GM21390 (cell line): ENCODE measurements at regions not wholly inside any gene's neighbourhood (a gene's known extent, or its start where the extent isn't known, plus 50 kb on each side); places are given as distances from the start of the nearest gene placed in this dataset.

Experiments used
- ATAC-seq: cut with Tn5 transposase; IDR thresholded peaks from one replicate; pipeline ENCODE4 v1.9.1; 2021; ENCODE audit not compliant: unreplicated experiment

DNA sequence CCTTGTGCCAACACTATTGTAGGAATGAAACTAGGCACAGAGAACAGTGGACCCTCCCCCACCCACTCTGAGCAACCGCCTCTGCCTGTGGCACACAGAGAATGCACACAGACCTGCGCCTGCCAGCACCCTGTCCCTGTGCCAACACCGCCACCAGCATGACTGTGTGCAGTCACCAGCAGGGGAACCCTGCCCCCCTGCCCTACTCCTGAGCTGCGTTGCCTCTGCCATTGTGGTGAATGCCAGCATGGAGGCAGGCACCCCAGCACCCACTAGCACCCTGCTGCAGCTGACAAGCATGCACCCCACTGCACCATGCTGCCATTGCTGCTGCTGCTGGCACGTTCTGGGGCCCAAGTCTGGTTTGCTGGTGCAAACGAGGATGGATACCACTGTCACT, 94.4 kb upstream of the PRLR start:
- ATAC-seq, result no peak

DNA sequence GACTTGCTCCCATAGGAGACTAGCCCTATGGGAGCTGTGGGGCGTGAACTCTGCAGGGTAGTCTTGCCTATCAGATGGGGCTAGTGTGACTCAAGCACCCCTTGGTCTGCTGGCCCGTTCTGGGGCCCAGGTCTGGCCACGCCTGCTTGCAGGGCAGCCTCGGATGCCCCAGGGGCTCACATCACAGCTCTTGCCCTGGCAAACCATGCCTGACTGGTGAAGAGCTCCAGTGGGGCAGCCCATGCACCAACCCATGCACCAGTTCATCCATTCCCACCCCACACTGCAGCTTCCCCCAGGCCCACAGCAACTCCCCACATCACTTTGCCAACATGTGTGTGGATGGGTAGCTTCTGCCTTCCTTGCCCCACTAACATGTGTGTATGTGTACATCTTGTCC, 93.9 kb upstream of the PRLR start:
- ATAC-seq, result no peak

DNA sequence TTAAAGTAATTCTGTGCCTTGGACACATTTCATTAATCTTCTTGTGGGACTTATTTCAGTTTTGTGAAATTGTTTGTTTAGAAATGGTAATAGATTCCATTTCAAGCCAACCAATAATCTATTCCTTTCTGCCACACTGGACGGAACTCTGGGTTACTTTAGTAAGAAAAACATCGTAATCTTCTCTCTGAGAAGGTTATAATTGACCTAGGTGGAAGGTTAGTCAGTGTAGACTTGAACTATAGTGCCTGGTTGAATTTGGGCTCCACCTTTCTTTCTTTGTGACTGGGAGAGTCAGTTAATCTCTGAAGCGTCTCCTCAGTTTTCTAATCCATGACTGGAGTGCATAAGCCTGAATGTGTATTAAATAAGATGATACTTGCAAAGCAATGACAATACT, 89.7 kb upstream of the PRLR start:
- peak; percentile 10 for ATAC-seq

DNA sequence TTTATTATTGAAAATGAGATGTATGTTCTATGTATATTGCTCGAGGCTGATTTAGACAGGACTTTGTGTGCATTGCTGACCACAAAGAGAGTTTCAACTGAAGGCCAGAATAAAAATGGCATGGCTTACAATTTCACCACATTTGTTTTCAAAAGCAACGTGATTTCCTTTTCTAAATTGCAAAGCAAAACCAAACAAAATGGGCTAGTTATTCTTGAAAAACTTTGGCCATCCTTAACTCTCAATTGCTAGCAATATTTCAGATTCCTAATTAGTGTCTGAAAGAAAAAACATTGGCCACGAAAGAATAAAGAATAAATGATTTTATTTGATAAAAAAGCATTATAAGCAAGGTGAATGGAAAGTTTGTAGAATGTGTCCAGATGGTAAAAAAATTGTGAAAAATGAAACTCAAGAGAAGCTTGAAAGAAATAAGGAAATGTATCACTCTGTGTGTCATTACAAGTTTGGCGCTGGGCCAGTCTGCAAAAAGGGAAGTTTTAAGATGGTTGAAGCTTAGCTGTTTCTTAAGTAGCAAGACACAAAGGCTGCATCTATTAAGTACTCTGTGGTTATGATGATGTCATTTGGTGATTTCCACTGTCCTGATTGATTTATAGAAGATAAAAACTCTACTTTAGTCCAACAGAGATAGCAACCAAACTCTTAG, 89.2 kb upstream of the PRLR start:
- peak; percentile 93 for ATAC-seq

DNA sequence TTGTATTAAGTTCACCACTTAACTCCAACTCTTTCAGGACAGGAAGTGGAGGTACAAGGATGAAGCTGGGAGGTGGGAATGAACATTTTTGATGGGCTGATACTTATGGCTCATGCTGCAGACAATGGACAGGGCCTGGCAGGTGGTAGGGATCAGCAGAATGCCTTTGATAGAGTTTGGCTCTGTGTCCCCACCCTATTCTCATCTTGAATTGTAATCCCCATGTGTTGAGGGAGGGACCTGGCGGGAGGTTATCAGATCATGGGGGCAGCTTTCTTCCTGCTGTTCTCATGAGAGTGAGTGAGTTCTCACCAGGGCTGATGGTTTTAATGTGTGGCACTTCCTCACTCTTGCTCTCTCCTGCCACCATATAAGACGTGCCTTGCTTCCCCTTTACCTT, 87.3 kb upstream of the PRLR start:
- no peak for ATAC-seq

DNA sequence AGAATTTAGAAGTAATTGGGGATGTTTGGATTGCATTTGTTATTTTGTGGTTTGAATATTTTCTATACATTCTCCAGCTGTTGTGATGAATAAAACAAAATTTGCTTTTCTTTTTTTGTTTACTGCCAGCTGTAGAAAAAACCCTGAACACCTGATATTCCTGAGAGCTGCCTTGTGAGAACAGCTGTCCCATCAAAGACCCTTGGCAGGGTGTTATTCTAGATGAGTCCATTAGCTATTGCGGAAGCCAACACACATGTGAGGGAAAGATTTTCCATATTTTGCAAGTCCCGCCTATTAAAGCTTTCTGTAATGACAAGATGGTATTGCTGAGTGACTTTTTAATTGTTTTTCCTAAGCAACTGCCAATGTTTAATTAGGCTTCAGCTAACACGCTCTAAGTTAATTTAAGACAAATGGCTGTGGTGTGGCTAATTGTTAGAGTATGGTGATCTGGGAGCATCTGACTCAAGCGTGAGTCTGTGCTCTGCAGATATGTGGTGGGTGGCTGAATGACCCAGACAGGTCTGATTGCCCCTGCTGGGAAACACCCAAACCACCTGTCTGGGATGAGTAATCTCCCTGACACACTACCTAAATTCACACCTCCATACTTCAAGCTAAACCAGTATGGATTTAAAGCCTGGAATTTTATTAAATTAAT, 86.5 kb upstream of the PRLR start:
- ATAC-seq, result no peak

DNA sequence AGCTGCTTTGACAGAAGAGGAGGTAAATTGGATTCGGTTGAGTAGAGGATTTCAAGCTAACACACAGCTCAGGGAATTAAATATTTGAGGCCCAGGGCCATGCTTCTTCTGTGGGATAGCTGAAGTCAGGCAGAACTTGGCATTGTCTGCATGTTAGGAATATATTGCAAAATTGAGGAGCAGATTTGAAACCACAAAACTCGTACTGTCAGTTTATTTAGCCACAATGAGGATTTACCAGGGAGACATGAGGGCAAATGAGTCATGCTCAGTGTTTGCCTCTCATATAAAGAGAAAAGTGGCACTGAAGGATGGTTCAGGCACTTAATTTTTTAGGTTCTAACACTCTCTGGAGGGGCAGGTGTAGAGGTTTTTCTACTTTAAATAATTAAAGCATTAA, 83.0 kb upstream of the PRLR start:
- no peak for ATAC-seq

DNA sequence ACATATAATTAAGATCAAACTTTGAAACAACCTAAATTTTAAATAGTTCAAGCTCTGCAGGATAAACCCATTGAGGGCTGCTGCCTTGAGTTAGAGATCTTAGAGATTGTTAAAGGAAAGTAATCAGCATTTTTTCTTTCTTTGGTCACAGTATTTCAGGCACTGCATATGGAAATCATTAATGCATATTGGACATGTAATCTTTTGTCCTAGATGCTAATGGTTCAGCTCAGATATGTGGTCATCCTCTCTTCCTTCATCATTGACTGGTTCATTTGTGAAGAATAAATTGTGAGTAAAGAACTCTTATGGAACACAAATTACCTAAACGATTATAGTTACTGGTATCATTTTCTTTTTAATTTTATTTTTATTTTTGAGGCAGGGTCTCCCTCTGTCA, 82.0 kb upstream of the PRLR start:
- no peak for ATAC-seq

DNA sequence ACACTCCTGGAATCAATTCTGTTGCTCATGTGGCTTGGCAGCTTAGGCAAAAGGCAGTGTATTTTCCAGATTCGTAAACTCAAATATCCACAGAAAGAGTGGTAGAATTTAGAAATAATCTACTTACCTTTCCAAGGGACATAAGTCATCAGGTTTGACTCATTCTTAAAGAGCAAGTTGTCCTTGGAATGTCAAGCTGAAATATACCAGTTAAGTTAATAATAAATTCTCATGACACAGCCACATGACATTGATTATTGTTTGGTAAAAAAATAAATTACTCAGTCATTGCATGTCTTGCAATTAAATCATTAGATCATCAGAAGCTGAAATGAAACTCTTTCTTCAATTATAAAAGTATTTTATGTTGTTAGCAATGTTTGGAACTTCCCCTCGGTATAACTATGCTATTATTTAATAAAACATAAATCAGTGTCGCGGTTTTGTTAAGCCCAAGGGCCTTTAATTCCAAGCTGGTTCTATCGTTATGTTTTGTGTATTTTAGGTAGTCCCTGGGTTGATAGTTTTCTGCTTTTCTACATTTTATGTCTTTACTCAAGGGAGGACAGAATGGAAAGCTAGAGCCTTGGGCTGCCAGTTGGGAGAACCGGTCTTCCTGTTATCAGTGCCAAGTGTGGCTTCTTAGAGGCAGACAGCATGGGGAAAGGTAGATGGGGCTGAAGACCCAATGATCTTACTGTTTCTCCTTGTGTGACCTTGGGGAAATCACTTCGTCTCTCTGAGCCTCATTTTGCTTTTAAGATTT, 79.3 kb upstream of the PRLR start:
- no peak for ATAC-seq

DNA sequence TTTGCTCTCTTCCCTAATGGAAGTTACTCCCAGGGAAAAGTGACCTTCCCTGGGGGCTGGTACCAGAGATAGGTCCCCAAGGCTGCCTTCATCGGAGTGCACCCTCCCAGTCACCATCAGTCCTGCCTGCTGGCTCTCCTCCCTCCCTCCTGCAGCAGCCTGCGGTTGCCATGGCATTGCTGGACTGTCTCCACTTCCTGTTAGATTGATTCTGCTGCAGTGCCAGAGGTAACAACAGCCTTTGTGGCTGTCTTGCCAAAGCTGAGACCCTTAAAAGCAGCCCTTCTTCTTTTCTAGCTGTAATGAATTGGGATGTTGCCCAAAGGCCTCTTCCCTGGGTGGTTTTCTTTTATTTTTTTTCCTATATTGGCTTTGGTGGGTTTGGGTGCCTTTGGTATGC, 78.1 kb upstream of the PRLR start:
- ATAC-seq, result peak; percentile 55

DNA sequence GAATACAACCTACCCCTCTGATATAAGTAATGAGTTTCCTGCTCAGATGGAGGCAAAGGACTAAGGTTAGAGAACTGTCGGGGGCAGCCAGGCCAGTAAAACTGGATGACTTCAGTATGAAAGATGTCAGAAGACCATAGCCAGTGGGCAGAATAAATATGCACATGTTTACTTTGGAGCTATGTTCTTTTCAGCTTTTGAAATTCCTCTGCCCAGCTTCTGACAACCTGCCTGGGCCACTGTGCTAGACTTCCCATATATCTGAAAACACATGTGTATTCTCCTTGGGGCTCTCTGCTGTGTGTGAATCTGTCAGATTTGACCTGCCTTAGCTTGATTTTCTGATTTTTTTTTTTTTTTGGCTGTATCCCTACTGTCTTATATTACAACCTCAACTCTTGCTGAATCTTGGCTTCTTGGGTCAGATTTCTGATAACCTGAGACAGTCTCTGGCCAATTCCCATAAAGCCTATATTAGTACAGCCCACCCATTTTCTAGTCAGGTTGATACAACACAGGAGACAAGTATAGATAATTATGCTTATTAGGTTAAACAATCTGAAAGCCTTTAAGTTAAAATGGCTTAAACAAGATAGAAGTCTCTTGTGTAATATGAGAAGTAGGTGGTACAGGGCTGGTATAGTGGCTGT, 76.6 kb upstream of the PRLR start:
- ATAC-seq, result no peak

DNA sequence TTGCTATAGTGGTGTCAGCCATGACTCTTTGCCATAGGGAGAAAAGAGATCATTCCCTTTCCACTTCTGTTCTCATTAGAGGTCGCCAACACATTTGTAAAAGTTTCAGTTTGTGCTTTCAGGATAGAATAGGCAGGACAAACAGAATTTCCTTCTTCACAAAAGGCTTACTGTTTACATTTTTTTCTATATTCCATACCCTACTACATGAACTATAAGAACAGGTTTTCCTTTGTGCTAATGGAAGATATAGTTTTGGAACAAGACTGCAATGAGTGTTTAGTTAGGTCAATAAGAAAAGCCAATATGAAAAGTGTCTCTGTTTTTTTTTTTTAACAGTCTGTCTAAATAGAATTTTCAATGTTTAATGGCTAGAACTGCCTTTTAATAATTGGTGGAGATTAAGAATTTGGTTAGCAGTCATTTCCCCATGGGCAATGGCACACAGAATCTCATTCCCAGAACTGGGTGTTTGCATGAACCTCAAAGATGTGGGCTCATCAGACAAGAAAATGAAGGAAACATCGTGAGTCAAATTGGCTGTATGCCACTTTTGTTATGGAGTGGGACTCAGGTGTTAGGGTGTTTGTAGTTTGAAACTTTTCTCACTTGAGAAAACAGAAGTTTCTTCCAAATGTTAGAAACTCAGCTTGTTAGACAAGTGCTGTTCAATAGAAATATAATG, 75.2 kb upstream of the PRLR start:
- ATAC-seq, result no peak

DNA sequence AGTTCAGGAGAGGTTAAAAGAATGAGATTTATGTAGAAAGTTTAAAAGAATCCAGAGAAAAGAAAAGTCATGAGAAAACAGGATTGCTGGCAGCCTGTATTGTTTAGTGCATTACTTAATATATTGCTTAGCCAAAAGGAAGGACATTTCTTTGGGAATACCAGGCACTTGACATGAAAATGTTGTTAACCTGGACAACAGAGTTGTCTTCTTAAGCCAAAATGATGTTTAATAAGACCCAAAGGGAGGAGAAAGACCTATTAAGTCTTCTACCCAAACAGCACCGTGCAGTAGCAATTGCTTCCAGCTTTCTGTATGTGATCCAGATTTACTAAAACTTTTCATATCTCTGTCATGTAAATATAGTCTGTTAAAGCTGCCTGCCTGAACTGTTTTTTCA, 74.0 kb upstream of the PRLR start:
- no peak for ATAC-seq

DNA sequence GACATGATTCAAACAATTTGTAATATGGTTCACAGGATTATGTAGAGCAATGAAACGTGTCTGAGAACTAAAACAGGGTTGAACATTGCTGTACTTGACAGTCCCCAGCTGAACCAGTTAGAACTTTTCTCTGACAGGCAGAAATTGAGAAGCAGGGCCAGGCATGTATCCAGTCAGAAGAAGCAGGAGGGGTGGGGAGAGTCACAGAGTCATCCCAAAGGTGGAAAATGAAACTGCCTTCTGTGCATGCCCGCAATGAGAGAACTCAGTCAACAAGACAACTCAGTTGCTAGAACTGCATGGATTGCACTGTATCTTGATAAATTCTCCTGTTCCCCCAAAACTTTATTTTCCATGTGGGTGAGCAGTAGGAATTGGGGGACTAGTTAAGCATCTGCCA, 72.9 kb upstream of the PRLR start:
- ATAC-seq, result peak; percentile 35

DNA sequence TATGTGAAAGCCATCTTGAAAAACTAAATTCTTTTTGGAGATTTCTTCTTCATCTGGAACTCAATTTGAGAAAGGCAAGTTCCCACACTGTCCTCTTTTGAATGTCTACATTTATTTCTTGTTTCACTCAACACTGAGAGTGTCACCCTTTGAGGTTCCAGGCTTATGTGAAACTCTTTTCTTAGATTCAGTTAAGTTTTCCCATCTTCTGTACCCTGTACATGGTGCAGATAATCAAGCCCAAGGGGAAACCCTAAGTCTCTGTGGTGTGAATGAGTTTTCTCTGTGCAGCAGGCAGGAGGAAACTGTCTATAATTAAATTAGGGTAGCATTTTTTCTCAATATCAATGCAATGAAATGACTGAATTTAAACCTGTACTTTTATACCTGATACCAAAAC, 72.3 kb upstream of the PRLR start:
- peak; percentile 93 for ATAC-seq

DNA sequence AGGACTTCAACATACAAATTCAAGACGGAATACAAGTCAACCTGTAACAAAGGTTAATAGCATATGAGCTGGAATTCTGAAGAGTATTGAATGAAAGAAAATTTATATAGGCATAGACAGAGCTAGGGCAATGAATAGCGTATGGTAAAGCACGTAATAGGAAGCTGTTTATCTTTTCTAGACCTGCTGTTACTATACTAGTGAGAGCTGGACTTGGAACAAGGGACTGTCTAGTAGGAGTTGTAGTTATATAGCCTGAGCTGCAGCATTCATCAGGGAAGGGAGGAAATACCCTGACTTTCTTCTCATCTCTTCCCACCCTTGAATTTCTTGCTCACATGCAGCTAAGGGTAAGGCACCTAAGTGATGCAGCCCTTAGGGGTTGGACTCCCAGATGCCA, 67.5 kb upstream of the PRLR start:
- no peak for ATAC-seq

DNA sequence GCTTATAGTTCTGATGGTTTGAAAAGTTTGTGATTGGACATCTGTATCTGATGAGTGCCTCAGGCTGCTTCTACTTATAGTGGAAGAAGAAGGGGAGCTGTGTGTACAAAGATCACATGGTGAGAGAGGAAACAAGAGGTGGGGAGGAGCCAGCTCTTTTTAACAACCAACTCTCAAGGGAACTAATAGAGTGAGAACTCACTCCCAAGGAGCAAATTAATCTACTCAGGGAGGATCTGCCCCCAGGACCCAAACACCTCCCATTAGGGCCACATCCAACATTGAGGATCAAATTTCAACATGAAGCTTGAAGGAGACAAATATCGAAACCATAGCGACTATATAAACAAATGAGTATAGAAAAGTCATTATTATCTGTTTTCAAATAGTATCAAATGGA, 64.7 kb upstream of the PRLR start:
- ATAC-seq, result no peak

DNA sequence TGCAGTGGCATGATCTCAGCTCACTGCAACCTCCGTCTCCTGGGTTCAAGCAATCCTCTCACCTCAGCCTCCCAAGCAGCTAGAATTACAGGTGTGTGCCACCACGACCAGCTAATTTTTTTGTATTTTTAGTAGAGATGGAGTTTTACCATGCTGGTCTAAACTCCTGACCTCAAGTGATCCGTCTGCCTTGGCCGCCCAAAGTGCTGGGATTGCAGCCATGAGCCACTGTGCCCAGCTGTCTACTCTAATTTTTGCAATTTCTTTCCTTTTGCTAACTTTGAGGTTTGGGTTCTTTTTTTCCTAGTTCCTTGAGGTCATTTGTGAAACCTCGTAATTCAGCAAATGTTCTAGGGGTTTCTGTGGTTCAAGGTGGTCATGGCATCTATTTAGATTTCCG, 63.7 kb upstream of the PRLR start:
- ATAC-seq, result no peak

DNA sequence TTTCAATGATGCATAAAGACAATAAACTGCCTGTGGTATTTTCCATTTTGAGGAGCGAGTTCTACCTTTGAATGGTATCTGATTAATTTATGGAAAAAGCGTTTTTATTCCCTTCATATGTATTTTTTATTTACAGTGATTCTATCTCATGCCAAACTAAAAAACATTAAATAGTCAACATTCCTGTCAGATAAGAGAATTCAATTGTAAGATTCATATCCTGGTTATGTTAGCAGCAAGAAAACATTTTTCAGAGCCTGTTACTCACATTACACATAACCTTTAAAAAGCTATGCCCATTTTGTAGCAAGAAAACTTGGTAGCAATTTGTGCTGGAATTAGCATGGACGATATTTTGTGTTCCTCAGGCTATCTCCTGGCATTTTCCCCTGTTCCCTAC, 55.1 kb upstream of the PRLR start:
- no peak for ATAC-seq

DNA sequence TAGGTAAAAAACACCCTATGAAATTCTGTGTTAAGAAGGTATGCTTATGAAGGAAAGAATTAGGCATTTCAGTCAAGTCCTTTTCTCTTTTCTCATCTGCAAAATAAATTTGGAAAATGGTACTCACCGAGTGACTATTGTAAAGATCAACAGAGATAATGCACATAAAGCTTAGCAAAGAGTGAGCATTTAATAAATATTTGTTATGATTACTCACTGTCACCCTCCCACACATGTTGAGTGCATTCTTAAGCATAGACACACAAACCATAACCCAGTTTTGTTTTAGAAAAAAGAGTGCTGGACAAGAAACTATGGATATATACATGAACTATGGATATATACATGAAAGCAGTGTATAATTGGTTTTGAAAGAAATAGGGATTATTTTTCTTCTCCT, 54.7 kb upstream of the PRLR start:
- ATAC-seq, result no peak

DNA sequence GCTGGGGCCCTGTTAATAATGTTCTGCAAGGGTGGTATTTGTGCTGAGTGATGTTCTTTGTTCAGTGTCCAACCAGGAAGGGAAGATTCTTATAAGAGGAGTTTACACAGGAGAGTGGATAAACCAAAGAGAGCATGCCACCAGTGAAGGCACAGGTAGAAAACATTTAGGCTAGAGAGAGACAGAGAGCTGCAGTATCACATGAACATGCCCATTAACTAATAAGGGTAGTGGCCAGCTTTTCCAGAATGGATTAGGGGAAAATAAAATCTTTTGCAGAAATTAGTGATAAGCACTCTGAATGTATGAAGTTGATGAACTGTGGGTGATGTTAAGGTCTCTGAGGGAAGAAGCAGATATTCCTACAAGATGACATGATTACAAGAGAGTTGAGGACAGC, 54.1 kb upstream of the PRLR start:
- ATAC-seq, result no peak
